HepG2 (cell line): ENCODE measurements at regions not wholly inside any gene's neighbourhood (a gene's known extent, or its start where the extent isn't known, plus 50 kb on each side); places are given as distances from the start of the nearest gene placed in this dataset.

Experiments used
- CERS6 ChIP-seq: sonication (generic); formaldehyde crosslinking; IDR thresholded peaks from 2 replicates; pipeline ENCODE4 v1.5.0; 2020; ENCODE audit warnings: missing genetic modification reagents
- HES4 ChIP-seq: sonication (generic); formaldehyde crosslinking; IDR thresholded peaks from 2 replicates; pipeline ENCODE4 v1.9.0; 2021; ENCODE audit warnings: mild to moderate bottlenecking, missing genetic modification reagents, borderline replicate concordance
- HMGA1 ChIP-seq: sonication (generic); formaldehyde crosslinking; conservative IDR thresholded peaks from 2 replicates; pipeline ENCODE4 v1.4.0; 2020; ENCODE audit warnings: missing genetic modification reagents
- KLF11 ChIP-seq: IDR thresholded peaks from 2 replicates; pipeline ENCODE4 v1.6.1; 2016; ENCODE audit warnings: missing compliant biosample characterization
- MEF2D ChIP-seq: sonication (generic); formaldehyde crosslinking; IDR thresholded peaks from 2 replicates; pipeline ENCODE4 v1.5.1; 2020; ENCODE audit warnings: mild to moderate bottlenecking, missing genetic modification reagents
- NBN ChIP-seq: fragments of 450-650 bp; conservative IDR thresholded peaks from 2 replicates; pipeline ENCODE4 v1.6.1; 2017
- NFYC ChIP-seq: IDR thresholded peaks from 2 replicates; pipeline ENCODE4 v1.6.1; 2016; ENCODE audit warnings: missing genetic modification reagents, missing compliant biosample characterization
- NR3C1 ChIP-seq: sonication (generic); formaldehyde crosslinking; IDR thresholded peaks from 2 replicates; pipeline ENCODE4 v1.4.0; 2020; ENCODE audit warnings: missing genetic modification reagents
- RARG ChIP-seq: sonication (generic); formaldehyde crosslinking; IDR thresholded peaks from 2 replicates; pipeline ENCODE4 v1.4.0; 2020; ENCODE audit warnings: low read depth, mild to moderate bottlenecking, missing genetic modification reagents
- SMAD1 ChIP-seq: sonication (generic); formaldehyde crosslinking; IDR thresholded peaks from 2 replicates; pipeline ENCODE4 v1.4.0; 2020; ENCODE audit warnings: missing genetic modification reagents, low read depth, mild to moderate bottlenecking, borderline replicate concordance
- SP5 ChIP-seq: IDR thresholded peaks from 2 replicates; pipeline ENCODE4 v1.6.1; 2016; ENCODE audit warnings: low read depth, borderline replicate concordance
- SUZ12 ChIP-seq: fragments of 150-350 bp; IDR thresholded peaks from 2 replicates; pipeline ENCODE4 v1.6.1; 2014; ENCODE audit warnings: low read depth, low read length
- TOPORS ChIP-seq: sonication (generic); formaldehyde crosslinking; IDR thresholded peaks from 2 replicates; pipeline ENCODE4 v1.8.0; 2023; ENCODE audit warnings: mild to moderate bottlenecking, missing genetic modification reagents
- U2AF1 ChIP-seq: fragments of 200-400 bp; formaldehyde crosslinking; optimal IDR thresholded peaks from 2 replicates; pipeline ENCODE3; 2017; ENCODE audit warnings: mild to moderate bottlenecking, low read depth, low read length
- YY1 ChIP-seq: IDR thresholded peaks from 2 replicates; pipeline ENCODE4 v1.6.1; 2011; ENCODE audit warnings: low read length, low read depth, moderate library complexity, mild to moderate bottlenecking; ENCODE audit not compliant: insufficient read depth, insufficient replicate concordance
- ZBTB42 ChIP-seq: sonication (generic); formaldehyde crosslinking; IDR thresholded peaks from 2 replicates; pipeline ENCODE4 v1.5.0; 2020; ENCODE audit warnings: mild to moderate bottlenecking, missing genetic modification reagents
- ZNF230 ChIP-seq: sonication (generic); formaldehyde crosslinking; IDR thresholded peaks from 2 replicates; pipeline ENCODE4 v1.4.0; 2020; ENCODE audit warnings: mild to moderate bottlenecking, missing genetic modification reagents
- ZNF264 ChIP-seq: sonication (generic); formaldehyde crosslinking; IDR thresholded peaks from 2 replicates; pipeline ENCODE4 v1.4.0; 2020; ENCODE audit warnings: missing genetic modification reagents
- ZNF329 ChIP-seq: sonication (generic); formaldehyde crosslinking; IDR thresholded peaks from 2 replicates; pipeline ENCODE4 v1.9.0; 2021; ENCODE audit warnings: low read depth, mild to moderate bottlenecking, missing genetic modification reagents
- ZNF746 ChIP-seq: sonication (generic); formaldehyde crosslinking; IDR thresholded peaks from 2 replicates; pipeline ENCODE4 v1.8.0; 2022; ENCODE audit warnings: mild to moderate bottlenecking, missing genetic modification reagents
- ZNF766 ChIP-seq: sonication (generic); formaldehyde crosslinking; IDR thresholded peaks from 2 replicates; pipeline ENCODE4 v1.5.0; 2020; ENCODE audit warnings: missing genetic modification reagents, borderline replicate concordance
- TF ChIP-seq, protein P1 (sequence below): sonication (generic); formaldehyde crosslinking; IDR thresholded peaks from 2 replicates; pipeline ENCODE4 v1.5.1; 2020; ENCODE audit warnings: mild to moderate bottlenecking, missing genetic modification reagents, moderate library complexity
- TF ChIP-seq, protein P2 (sequence below): sonication (generic); formaldehyde crosslinking; IDR thresholded peaks from 2 replicates; pipeline ENCODE4 v1.4.0; 2020; ENCODE audit warnings: missing genetic modification reagents
- TF ChIP-seq, protein P3 (sequence below): sonication (generic); formaldehyde crosslinking; IDR thresholded peaks from 2 replicates; pipeline ENCODE4 v1.8.0; 2022; ENCODE audit warnings: missing genetic modification reagents, low read depth, mild to moderate bottlenecking, borderline replicate concordance

DNA sequence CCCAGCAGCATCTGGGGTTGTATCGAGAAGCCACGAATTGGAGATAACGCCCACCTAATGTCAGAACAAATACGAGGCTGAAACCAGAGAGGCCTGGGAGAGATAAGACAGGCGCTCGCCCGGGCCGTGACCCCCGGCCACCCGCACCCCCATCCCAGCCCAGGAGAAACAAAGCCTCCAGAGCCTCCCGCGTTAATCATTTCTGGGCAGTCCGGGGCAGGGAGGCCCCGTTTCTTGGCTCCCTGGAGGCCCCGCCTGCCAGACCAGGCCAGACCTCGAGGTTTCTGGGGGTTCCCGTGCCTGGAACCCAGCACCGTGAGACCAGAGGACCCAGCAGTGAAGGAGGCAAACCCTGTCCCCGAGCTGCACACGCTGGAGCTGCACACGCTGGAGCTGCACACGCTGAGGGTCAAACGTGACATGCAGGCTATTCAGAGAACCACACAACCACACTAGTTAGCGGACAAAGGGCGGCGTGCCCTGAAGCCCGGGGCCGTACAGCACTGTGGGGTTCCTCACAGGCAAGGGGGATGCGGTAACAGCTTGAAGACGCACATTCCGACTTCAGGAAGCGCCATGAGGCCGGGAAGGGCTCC, 53.4 kb downstream of the FOXL3 start (continued):
- TF ChIP-seq, protein P1, sequence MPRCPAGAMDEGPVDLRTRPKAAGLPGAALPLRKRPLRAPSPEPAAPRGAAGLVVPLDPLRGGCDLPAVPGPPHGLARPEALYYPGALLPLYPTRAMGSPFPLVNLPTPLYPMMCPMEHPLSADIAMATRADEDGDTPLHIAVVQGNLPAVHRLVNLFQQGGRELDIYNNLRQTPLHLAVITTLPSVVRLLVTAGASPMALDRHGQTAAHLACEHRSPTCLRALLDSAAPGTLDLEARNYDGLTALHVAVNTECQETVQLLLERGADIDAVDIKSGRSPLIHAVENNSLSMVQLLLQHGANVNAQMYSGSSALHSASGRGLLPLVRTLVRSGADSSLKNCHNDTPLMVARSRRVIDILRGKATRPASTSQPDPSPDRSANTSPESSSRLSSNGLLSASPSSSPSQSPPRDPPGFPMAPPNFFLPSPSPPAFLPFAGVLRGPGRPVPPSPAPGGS (CRISPR knock-in tag), result no peak
- no peak for TF ChIP-seq SUZ12
- no peak for TF ChIP-seq ZNF264 (CRISPR knock-in tag)
- TF ChIP-seq ZNF766, result no peak
- TF ChIP-seq TOPORS (CRISPR knock-in tag), result no peak; the same call in 1 of the 2 replicates
- TF ChIP-seq, protein P2, sequence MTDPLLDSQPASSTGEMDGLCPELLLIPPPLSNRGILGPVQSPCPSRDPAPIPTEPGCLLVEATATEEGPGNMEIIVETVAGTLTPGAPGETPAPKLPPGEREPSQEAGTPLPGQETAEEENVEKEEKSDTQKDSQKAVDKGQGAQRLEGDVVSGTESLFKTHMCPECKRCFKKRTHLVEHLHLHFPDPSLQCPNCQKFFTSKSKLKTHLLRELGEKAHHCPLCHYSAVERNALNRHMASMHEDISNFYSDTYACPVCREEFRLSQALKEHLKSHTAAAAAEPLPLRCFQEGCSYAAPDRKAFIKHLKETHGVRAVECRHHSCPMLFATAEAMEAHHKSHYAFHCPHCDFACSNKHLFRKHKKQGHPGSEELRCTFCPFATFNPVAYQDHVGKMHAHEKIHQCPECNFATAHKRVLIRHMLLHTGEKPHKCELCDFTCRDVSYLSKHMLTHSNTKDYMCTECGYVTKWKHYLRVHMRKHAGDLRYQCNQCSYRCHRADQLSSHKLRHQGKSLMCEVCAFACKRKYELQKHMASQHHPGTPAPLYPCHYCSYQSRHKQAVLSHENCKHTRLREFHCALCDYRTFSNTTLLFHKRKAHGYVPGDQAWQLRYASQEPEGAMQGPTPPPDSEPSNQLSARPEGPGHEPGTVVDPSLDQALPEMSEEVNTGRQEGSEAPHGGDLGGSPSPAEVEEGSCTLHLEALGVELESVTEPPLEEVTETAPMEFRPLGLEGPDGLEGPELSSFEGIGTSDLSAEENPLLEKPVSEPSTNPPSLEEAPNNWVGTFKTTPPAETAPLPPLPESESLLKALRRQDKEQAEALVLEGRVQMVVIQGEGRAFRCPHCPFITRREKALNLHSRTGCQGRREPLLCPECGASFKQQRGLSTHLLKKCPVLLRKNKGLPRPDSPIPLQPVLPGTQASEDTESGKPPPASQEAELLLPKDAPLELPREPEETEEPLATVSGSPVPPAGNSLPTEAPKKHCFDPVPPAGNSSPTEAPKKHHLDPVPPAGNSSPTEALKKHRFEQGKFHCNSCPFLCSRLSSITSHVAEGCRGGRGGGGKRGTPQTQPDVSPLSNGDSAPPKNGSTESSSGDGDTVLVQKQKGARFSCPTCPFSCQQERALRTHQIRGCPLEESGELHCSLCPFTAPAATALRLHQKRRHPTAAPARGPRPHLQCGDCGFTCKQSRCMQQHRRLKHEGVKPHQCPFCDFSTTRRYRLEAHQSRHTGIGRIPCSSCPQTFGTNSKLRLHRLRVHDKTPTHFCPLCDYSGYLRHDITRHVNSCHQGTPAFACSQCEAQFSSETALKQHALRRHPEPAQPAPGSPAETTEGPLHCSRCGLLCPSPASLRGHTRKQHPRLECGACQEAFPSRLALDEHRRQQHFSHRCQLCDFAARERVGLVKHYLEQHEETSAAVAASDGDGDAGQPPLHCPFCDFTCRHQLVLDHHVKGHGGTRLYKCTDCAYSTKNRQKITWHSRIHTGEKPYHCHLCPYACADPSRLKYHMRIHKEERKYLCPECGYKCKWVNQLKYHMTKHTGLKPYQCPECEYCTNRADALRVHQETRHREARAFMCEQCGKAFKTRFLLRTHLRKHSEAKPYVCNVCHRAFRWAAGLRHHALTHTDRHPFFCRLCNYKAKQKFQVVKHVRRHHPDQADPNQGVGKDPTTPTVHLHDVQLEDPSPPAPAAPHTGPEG, result no peak
- TF ChIP-seq YY1, result peak; percentile 34
- TF ChIP-seq SP5 (CRISPR knock-in tag), result no peak
- no peak for TF ChIP-seq ZNF746
- TF ChIP-seq ZBTB42 (CRISPR knock-in tag), result no peak
- TF ChIP-seq, protein P3, sequence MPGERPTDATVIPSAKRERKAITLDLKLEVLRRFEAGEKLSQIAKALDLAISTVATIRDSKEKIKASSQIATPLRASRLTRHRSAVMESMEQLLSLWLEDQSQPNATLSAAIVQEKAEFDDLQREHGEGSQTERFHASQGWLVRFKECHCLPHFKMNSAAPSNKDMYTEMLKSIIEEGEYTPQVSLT (CRISPR knock-in tag), result no peak
- TF ChIP-seq SMAD1 (CRISPR knock-in tag), result no peak
- no peak for TF ChIP-seq NR3C1
- no peak for TF ChIP-seq ZNF329 (CRISPR knock-in tag)
- TF ChIP-seq CERS6 (CRISPR knock-in tag), result no peak
- no peak for TF ChIP-seq NBN
- no peak for TF ChIP-seq ZNF230 (CRISPR knock-in tag)
- no peak for TF ChIP-seq RARG (CRISPR knock-in tag)
- no peak for TF ChIP-seq NFYC
- no peak; the same call in 1 of the 2 replicates for TF ChIP-seq MEF2D (CRISPR knock-in tag)
- no peak for TF ChIP-seq KLF11 (CRISPR knock-in tag)
- TF ChIP-seq HMGA1 (CRISPR knock-in tag), result no peak
- TF ChIP-seq HES4 (CRISPR knock-in tag), result no peak
- TF ChIP-seq U2AF1, result no peak
